Stomach (tissue), 4 donors: ENCODE measurements at regions not wholly inside any gene's neighbourhood (a gene's known extent, or its start where the extent isn't known, plus 50 kb on each side); places are given as distances from the start of the nearest gene placed in this dataset.

Experiments
- EP300 ChIP-seq: sonication (generic); formaldehyde crosslinking; IDR thresholded peaks from one replicate; pipeline ENCODE4 v1.6.1; 2017; ENCODE audit warnings: antibody characterized with exemption
- POLR2AphosphoS5 ChIP-seq, 3 donors: sonication (generic); formaldehyde crosslinking; IDR thresholded peaks; one replicate each; pipeline ENCODE4 v1.6.1; 2016; ENCODE audit warnings: antibody characterized with exemption in 3 of 3
- TF ChIP-seq, protein P1 (sequence below), 7 experiments: fragments of 450-650 bp in 4 of 7; fragments of 200-600 bp in 3 of 7; sonication (generic) in 3 of 7; IDR thresholded peaks; one replicate each; pipeline ENCODE4 v1.5.1; 2016 to 2019; ENCODE audit warnings: antibody characterized with exemption in 7 of 7, control low read depth in 2 of 7, mild to moderate bottlenecking in 1 of 7

DNA sequence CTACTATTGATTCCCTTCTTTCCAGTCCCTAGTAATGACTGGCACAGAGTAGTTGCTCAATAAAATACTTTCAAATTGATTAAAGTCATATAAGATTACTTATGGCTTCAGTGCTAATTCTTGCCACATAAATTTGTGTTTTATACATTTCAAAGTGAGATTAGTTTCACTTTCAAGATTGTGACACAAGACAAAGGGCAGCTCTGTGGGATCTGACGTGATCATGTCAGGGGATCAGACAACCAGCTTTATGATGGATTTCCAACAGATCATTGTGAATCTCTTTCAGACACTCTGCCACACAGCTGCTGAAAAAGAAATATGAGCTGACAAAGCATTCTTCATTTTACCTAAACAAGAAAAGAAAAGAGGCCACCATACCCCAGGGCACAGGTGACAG lies 73.4 kb upstream of the POMP start:
- TF ChIP-seq, protein P1, sequence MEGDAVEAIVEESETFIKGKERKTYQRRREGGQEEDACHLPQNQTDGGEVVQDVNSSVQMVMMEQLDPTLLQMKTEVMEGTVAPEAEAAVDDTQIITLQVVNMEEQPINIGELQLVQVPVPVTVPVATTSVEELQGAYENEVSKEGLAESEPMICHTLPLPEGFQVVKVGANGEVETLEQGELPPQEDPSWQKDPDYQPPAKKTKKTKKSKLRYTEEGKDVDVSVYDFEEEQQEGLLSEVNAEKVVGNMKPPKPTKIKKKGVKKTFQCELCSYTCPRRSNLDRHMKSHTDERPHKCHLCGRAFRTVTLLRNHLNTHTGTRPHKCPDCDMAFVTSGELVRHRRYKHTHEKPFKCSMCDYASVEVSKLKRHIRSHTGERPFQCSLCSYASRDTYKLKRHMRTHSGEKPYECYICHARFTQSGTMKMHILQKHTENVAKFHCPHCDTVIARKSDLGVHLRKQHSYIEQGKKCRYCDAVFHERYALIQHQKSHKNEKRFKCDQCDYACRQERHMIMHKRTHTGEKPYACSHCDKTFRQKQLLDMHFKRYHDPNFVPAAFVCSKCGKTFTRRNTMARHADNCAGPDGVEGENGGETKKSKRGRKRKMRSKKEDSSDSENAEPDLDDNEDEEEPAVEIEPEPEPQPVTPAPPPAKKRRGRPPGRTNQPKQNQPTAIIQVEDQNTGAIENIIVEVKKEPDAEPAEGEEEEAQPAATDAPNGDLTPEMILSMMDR (IDR thresholded peaks at IDR 0.05) = no peak
- TF ChIP-seq EP300 = no peak
- TF ChIP-seq POLR2AphosphoS5 (IDR thresholded peaks at IDR 0.05) = no peak
